Testis (tissue), 2 donors: ENCODE measurements at regions not wholly inside any gene's neighbourhood (a gene's known extent, or its start where the extent isn't known, plus 50 kb on each side); places are given as distances from the start of the nearest gene placed in this dataset.

ENCODE experiments used
- DNase-seq: peaks from one replicate; pipeline ENCODE4 v3.0.0-alpha.2; 2019
- H3K27ac ChIP-seq, 2 donors: fragments of 200-600 bp; sonication (generic); one replicate each; pipeline ENCODE4 v1.5.1; 2019
- H3K27me3 ChIP-seq: fragments of 200-600 bp; sonication (generic); one replicate; pipeline ENCODE4 v1.5.1; 2019
- H3K36me3 ChIP-seq: fragments of 200-600 bp; sonication (generic); one replicate; pipeline ENCODE4 v1.5.1; 2017; ENCODE audit warnings: low read depth; ENCODE audit errors: missing control alignments
- H3K4me1 ChIP-seq: fragments of 200-600 bp; sonication (generic); one replicate; pipeline ENCODE4 v1.5.1; 2019
- H3K4me3 ChIP-seq, 2 donors: fragments of 200-600 bp; sonication (generic); one replicate each; pipeline ENCODE4 v1.5.1; 2017 to 2019
- H3K9me3 ChIP-seq: fragments of 200-600 bp; sonication (generic); one replicate; pipeline ENCODE4 v1.5.1; 2017
- CTCF ChIP-seq, 3 experiments: fragments of 450-650 bp in 2 of 3; fragments of 200-600 bp in 1 of 3; sonication (generic) in 1 of 3; IDR thresholded peaks; one replicate each; pipeline ENCODE4 v1.5.1; 2016 to 2019; ENCODE audit warnings: antibody characterized with exemption in 3 of 3, mild to moderate bottlenecking in 2 of 3, moderate library complexity in 1 of 3
- POLR2A ChIP-seq: fragments of 450-650 bp; IDR thresholded peaks from one replicate; pipeline ENCODE4 v1.6.1; 2017; ENCODE audit warnings: antibody characterized with exemption, mild to moderate bottlenecking, moderate library complexity
- WGBS, 2 donors: methylation state at CpG; one replicate each; pipeline ENCODE4 v1.1.5; 2018; 5-methylcytosine and 5-hydroxymethylcytosine counted together
- intact Hi-C: fragments of 100-400 bp; cut with DNase I; formaldehyde crosslinking; loops from one replicate; pipeline ENCODE4 v1.15.1; 2023; ENCODE audit warnings: low total_unique reads

- no peak for TF ChIP-seq CTCF (IDR thresholded peaks at IDR 0.05)
- no peak for TF ChIP-seq POLR2A
- DNase-seq = no peak
- no peaks in the 10 kb centered on the region for H3K4me1 ChIP-seq
- H3K4me3 ChIP-seq = no peak overlapping the region
- H3K27me3 ChIP-seq = no peaks in the 10 kb centered on the region
- intact Hi-C loops = no loop called here
- no peaks in the 10 kb centered on the region for H3K9me3 ChIP-seq
- no peaks in the 10 kb centered on the region for H3K36me3 ChIP-seq
- H3K27ac ChIP-seq = no peak overlapping the region
Measured at GRCh38 chr4:105023668-105024055, 123.0 kb upstream of the TET2 start.

- Histone ChIP-seq H3K4me1 (no peaks in the 10 kb centered on the region), H3K27me3 (no peaks in the 10 kb centered on the region), H3K27ac (no peak overlapping the region), H3K9me3 (no peaks in the 10 kb centered on the region), H3K36me3 (no peaks in the 10 kb centered on the region), H3K4me3 (no peak overlapping the region)
- WGBS, 2 donors = 83% methylated on average over 2 of the region's 2 CpGs; no CpG with 5 or more reads in 1 of the 2 donors
- intact Hi-C loops = no loop called here
- TF ChIP-seq CTCF (IDR thresholded peaks at IDR 0.05) (no peak), POLR2A (no peak)
- no peak for DNase-seq
Measured at GRCh38 chr4:105025263-105026017, 121.2 kb upstream of the TET2 start.

- no peaks in the 10 kb centered on the region for H3K9me3 ChIP-seq
- no peak overlapping the region for H3K27ac ChIP-seq
- 84 to 86% methylated on average over 1 of the region's 1 CpG for WGBS, 2 donors
- no peaks in the 10 kb centered on the region for H3K36me3 ChIP-seq
- intact Hi-C loops = no loop called here
- DNase-seq = no peak
- H3K4me1 ChIP-seq = no peaks in the 10 kb centered on the region
- H3K4me3 ChIP-seq = no peak overlapping the region
- TF ChIP-seq POLR2A = no peak
- no peak for TF ChIP-seq CTCF (IDR thresholded peaks at IDR 0.05)
- H3K27me3 ChIP-seq = no peaks in the 10 kb centered on the region
Measured at GRCh38 chr4:105036991-105037390, 109.7 kb upstream of the TET2 start.

GRCh38 chr4:105042451-105042850 lies 104.2 kb upstream of the TET2 start:
- Histone ChIP-seq H3K27ac (no peak overlapping the region), H3K9me3 (no peaks in the 10 kb centered on the region), H3K36me3 (no peaks in the 10 kb centered on the region), H3K27me3 (no peaks in the 10 kb centered on the region), H3K4me1 (no peaks in the 10 kb centered on the region), H3K4me3 (no peak overlapping the region)
- no peak for DNase-seq
- TF ChIP-seq POLR2A = no peak
- TF ChIP-seq CTCF (IDR thresholded peaks at IDR 0.05) = no peak
- intact Hi-C loops = no loop called here

GRCh38 chr4:105050896-105051295 lies 95.8 kb upstream of the TET2 start:
- WGBS, 2 donors = 69 to 73% methylated on average over 2 of the region's 2 CpGs
- TF ChIP-seq CTCF (IDR thresholded peaks at IDR 0.05) (no peak), POLR2A (no peak)
- intact Hi-C loops = no loop called here
- H3K9me3 ChIP-seq = no peaks in the 10 kb centered on the region
- H3K4me1 ChIP-seq = no peaks in the 10 kb centered on the region
- H3K36me3 ChIP-seq = no peaks in the 10 kb centered on the region
- H3K27me3 ChIP-seq = no peaks in the 10 kb centered on the region
- no peak for DNase-seq
- H3K27ac ChIP-seq = no peak overlapping the region
- no peak overlapping the region for H3K4me3 ChIP-seq
